PC-3 (cell line): ENCODE measurements at regions not wholly inside any gene's neighbourhood (a gene's known extent, or its start where the extent isn't known, plus 50 kb on each side); places are given as distances from the start of the nearest gene placed in this dataset.

Source experiments
- ATAC-seq: fragments of 200-7000 bp; cut with Tn5 transposase; 2 replicates; pipeline ENCODE4 v1.9.1; 2020; ENCODE audit warnings: mild to moderate bottlenecking, moderate library complexity
- BruUV-seq: library from RNA; stranded (reverse); fragments of 400-500 nt; replicated peaks from 2 replicates; lab custom pipeline; 2021; lab: Mats Ljungman, UMichigan
- CTCF ChIA-PET: fragments of 300-600 bp; sonication (Branson Sonifier 250); formaldehyde crosslinking; loops from one replicate; lab custom pipeline; 2022; ENCODE audit warnings: antibody characterized with exemption; lab: Charles Lee
- POLR2A ChIA-PET: fragments of 300-600 bp; sonication (Branson Sonifier 250); formaldehyde crosslinking; loops from one replicate; lab custom pipeline; 2022; ENCODE audit warnings: antibody characterized with exemption; ENCODE audit not compliant: unreplicated experiment; lab: Charles Lee
- DNase-seq: peaks from one replicate; pipeline ENCODE4 v3.0.0-alpha.2; 2015
- H2AFZ ChIP-seq: fragments of 300-600 bp; sonication (generic); 2 replicates; pipeline ENCODE4 v1.6.0; 2016; ENCODE audit warnings: antibody characterized with exemption, low read length
- H3F3A ChIP-seq: fragments of 300-600 bp; sonication (generic); one replicate; pipeline ENCODE4 v1.6.0; 2017; ENCODE audit warnings: antibody characterized with exemption, low read length, control low read depth, mild to moderate bottlenecking; ENCODE audit not compliant: unreplicated experiment
- H3K27ac ChIP-seq: fragments of 300-600 bp; sonication (generic); 2 replicates; pipeline ENCODE4 v1.5.1; 2016; ENCODE audit warnings: mild to moderate bottlenecking, low read length
- H3K27me3 ChIP-seq: fragments of 300-600 bp; sonication (generic); 2 replicates; pipeline ENCODE4 v1.6.1; 2016; ENCODE audit warnings: low read length, mixed read lengths
- H3K36me3 ChIP-seq: fragments of 300-600 bp; sonication (generic); 2 replicates; pipeline ENCODE4 v1.6.1; 2016; ENCODE audit warnings: low read depth, mixed run types, low read length, mixed read lengths
- H3K4me1 ChIP-seq: fragments of 300-600 bp; sonication (generic); 2 replicates; pipeline ENCODE4 v1.5.1; 2016; ENCODE audit warnings: low read length; ENCODE audit not compliant: insufficient read depth
- H3K4me2 ChIP-seq: fragments of 300-600 bp; sonication (generic); 2 replicates; pipeline ENCODE4 v1.6.0; 2016; ENCODE audit warnings: low read length
- H3K4me3 ChIP-seq: fragments of 300-600 bp; sonication (generic); 2 replicates; pipeline ENCODE4 v1.5.1; 2016; ENCODE audit warnings: mild to moderate bottlenecking, low read length, mixed read lengths
- H3K79me2 ChIP-seq: fragments of 300-600 bp; sonication (generic); 2 replicates; pipeline ENCODE4 v1.6.1; 2017; ENCODE audit warnings: low read length, mixed read lengths
- H3K9ac ChIP-seq: fragments of 300-600 bp; sonication (generic); 2 replicates; pipeline ENCODE4 v1.6.0; 2016; ENCODE audit warnings: mild to moderate bottlenecking, low read length
- H3K9me2 ChIP-seq: fragments of 300-600 bp; sonication (generic); replicated peaks from 2 replicates; pipeline ENCODE4 v1.6.1; 2016; ENCODE audit warnings: mixed run types, low read length, mixed read lengths
- H3K9me3 ChIP-seq: fragments of 300-600 bp; sonication (generic); 2 replicates; pipeline ENCODE4 v1.6.1; 2016; ENCODE audit warnings: low read length, mixed read lengths
- H4K20me1 ChIP-seq: fragments of 300-600 bp; sonication (generic); 2 replicates; pipeline ENCODE4 v1.6.1; 2016; ENCODE audit warnings: low read length, mixed read lengths
- EZH2 ChIP-seq: fragments of 300-600 bp; sonication (generic); IDR thresholded peaks from one replicate; pipeline ENCODE4 v1.6.1; 2017; ENCODE audit warnings: antibody characterized with exemption, mild to moderate bottlenecking, low read length; ENCODE audit not compliant: unreplicated experiment
- EZH2phosphoT487 ChIP-seq: fragments of 300-600 bp; sonication (generic); IDR thresholded peaks from 2 replicates; pipeline ENCODE4 v1.6.1; 2018; ENCODE audit warnings: mild to moderate bottlenecking, antibody characterized with exemption, low read length, borderline replicate concordance
- intact Hi-C: fragments of 100-400 bp; cut with micrococcal nuclease; formaldehyde crosslinking; loops from 2 replicates; pipeline ENCODE4 v1.9.0; 2023
- TF ChIP-seq, protein P1 (sequence below): fragments of 300-600 bp; sonication (generic); conservative IDR thresholded peaks from 2 replicates; pipeline ENCODE4 v1.5.1; 2017; ENCODE audit warnings: antibody characterized with exemption, low read depth, mild to moderate bottlenecking, low read length

DNA sequence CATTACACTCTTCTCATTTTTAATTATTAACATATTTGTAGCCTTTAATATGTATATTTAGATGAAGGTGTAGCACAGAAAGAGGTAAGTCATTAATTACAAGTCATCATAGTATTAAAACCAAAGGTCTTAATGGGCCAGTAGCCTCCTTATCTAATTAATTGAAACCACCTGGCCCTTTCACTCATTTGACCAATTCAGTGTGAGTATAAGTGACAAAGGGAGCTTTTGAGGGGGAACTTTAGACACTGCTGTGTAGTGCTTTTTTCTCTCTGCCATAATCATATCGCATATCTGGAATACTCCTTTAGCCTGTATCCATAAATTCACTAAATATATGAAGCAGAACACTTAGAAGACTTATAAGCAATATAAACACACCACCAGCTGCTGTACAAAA, 562.9 kb upstream of the POT1 start:
- Histone ChIP-seq H3K9me3 (no peaks in the 10 kb centered on the region), H4K20me1 (no peaks in the 10 kb centered on the region), H3F3A (no peaks in the 10 kb centered on the region), H3K27me3 (no peaks in the 10 kb centered on the region), H2AFZ (no peak overlapping the region), H3K4me3 (no peak overlapping the region), H3K9ac (no peak overlapping the region), H3K4me2 (no peak overlapping the region), H3K9me2 (no peaks in the 10 kb centered on the region), H3K27ac (no peak overlapping the region), H3K79me2 (no peaks in the 10 kb centered on the region), H3K36me3 (no peaks in the 10 kb centered on the region), H3K4me1 (peaks cover 23% of the 10 kb centered on the region)
- DNase-seq (no peak), ATAC-seq (no peak)
- BruUV-seq, result no TSS peak
- CTCF ChIA-PET, result no interaction called here
- intact Hi-C loops, result no loop called here
- POLR2A ChIA-PET, result no interaction called here
- TF ChIP-seq EZH2phosphoT487, result no peak
- TF ChIP-seq, protein P1, sequence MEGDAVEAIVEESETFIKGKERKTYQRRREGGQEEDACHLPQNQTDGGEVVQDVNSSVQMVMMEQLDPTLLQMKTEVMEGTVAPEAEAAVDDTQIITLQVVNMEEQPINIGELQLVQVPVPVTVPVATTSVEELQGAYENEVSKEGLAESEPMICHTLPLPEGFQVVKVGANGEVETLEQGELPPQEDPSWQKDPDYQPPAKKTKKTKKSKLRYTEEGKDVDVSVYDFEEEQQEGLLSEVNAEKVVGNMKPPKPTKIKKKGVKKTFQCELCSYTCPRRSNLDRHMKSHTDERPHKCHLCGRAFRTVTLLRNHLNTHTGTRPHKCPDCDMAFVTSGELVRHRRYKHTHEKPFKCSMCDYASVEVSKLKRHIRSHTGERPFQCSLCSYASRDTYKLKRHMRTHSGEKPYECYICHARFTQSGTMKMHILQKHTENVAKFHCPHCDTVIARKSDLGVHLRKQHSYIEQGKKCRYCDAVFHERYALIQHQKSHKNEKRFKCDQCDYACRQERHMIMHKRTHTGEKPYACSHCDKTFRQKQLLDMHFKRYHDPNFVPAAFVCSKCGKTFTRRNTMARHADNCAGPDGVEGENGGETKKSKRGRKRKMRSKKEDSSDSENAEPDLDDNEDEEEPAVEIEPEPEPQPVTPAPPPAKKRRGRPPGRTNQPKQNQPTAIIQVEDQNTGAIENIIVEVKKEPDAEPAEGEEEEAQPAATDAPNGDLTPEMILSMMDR, result no peak
- TF ChIP-seq EZH2, result no peak

DNA sequence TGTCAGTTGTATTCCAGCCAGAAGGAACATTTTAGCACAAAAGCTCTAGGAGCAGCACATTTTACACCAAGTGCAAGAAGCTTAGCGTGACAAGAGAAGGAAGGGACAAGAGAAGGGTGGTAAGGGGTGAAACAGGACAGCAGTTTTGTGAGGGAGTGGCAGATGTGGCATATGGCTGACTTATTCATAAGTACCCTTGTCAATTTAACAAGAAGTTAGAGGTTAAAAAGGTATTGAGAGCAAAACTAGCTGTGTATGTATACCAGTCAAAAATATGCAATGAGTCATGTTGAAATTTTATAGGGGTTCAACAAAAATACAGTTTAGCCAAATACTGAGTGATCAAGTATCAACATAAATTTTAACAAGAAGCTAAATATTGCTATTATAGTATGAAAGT, 561.5 kb upstream of the POT1 start:
- POLR2A ChIA-PET, result interaction anchor here (0.5 to 0.6 kb wide), 2 partner anchors 46 to 695 kb away, joined by 3 read pairs; no protein-coding TSS in a partner anchor
- peaks cover 24% of the 10 kb centered on the region for H3K4me1 ChIP-seq
- DNase-seq (peak; percentile 57), ATAC-seq (peak; percentile 96)
- intact Hi-C loops, result loop anchor here (2.0 kb wide), 1 partner anchor 430 kb away; no protein-coding TSS in a partner anchor
- peak overlapping the region; percentile 31; the same call in 1 of the 2 replicates for H3K4me3 ChIP-seq
- peak overlapping the region; percentile 62 for H3K4me2 ChIP-seq
- H3F3A ChIP-seq, result no peaks in the 10 kb centered on the region
- no TSS peak for BruUV-seq
- TF ChIP-seq, protein P1, result no peak
- TF ChIP-seq EZH2phosphoT487 (no peak), EZH2 (no peak)
- peak overlapping the region; percentile 10; the same call in 1 of the 2 replicates for H2AFZ ChIP-seq
- peak overlapping the region; percentile 87 for H3K27ac ChIP-seq
- H3K9me3 ChIP-seq, result no peaks in the 10 kb centered on the region
- no peaks in the 10 kb centered on the region for H3K79me2 ChIP-seq
- no peaks in the 10 kb centered on the region for H3K27me3 ChIP-seq
- no peaks in the 10 kb centered on the region for H3K9me2 ChIP-seq
- no peaks in the 10 kb centered on the region for H4K20me1 ChIP-seq
- CTCF ChIA-PET, result interaction anchor here (0.9 kb wide), 1 partner anchor 9 kb away, joined by 4 read pairs; no protein-coding TSS in a partner anchor
- H3K36me3 ChIP-seq, result no peaks in the 10 kb centered on the region
- H3K9ac ChIP-seq, result peak overlapping the region; percentile 36

DNA sequence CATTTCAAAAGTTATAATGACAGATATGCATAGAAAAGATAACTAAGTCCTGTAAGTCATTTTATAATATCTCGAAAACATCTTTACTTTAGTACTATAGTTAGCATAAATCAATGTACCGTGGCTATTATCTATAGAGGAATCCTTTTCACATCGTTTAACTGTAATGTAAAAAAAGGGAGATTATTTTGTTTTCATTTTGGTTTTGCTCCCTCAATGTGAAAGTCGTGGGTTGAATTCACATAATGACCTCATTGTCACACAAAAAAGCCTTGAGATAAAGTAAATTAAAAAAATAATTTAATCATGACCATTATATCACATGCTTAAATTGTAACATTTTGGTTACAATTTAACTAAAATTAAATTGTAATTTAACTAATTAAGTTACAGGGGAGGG, 560.5 kb upstream of the POT1 start:
- Histone ChIP-seq H3K79me2 (no peaks in the 10 kb centered on the region), H3K9ac (peak overlapping the region; percentile 36; the same call in 1 of the 2 replicates), H2AFZ (no peak overlapping the region), H3K4me3 (no peak overlapping the region), H3K4me2 (no peak overlapping the region), H3K27me3 (no peaks in the 10 kb centered on the region), H4K20me1 (no peaks in the 10 kb centered on the region), H3K27ac (peak overlapping the region; percentile 87), H3K9me3 (no peaks in the 10 kb centered on the region), H3K36me3 (no peaks in the 10 kb centered on the region), H3K9me2 (no peaks in the 10 kb centered on the region), H3K4me1 (peaks cover 30% of the 10 kb centered on the region), H3F3A (no peaks in the 10 kb centered on the region)
- TF ChIP-seq, protein P1, result no peak
- TF ChIP-seq EZH2 (no peak), EZH2phosphoT487 (no peak)
- ChIA-PET CTCF (interaction anchor here (0.7 kb wide), 1 partner anchor 265 kb away, joined by 4 read pairs; no protein-coding TSS in a partner anchor), POLR2A (no interaction called here)
- intact Hi-C loops, result loop anchor here (2.0 kb wide), 1 partner anchor 429 kb away; no protein-coding TSS in a partner anchor
- no TSS peak for BruUV-seq
- DNase-seq (no peak), ATAC-seq (no peak)
